ENCODE measurements at regions not wholly inside any gene's neighbourhood (a gene's known extent, or its start where the extent isn't known, plus 50 kb on each side); places are given as distances from the start of the nearest gene placed in this dataset.

DNA sequence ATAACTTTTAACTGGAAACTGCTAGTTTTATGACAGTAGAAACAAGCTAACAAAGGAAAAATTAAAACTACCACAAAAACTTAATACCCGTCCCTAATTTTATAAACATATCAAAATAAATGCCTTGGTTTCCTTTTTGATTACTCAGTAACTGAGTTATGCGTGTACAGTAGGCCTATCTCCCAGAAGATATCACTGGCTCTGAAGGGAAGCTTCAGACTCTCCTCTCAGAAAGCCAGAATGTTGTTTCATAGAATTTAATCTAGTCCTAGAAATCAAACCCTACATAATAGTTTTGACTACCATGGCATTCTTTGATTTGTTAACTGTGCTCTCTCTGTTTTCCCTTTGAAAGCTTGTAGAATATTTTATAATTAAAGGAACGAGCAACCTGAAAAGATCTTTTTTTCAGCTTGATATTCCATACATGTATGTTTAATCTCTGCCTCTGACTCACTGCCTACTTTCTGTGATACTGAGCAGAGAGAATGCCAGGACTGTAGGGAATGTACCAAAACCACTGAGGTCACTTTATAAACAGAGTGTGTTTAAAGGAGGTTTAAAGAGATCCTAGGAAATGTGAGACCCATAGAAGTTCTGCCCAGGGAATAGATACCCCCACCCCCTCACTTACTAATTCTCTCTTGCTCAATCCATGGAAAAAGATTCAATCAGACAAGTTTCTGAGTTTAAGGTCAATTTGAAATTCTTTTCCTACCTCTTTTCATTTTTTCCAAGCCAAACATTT is 311.5 kb downstream of the HDGFL1 start:
- Mint-ChIP-seq H3K27ac (no peak overlapping the region), H3K4me3 (no peak overlapping the region), H3K9me3 (no peaks in the 10 kb centered on the region), H3K36me3 (ENCODE audit: low read depth) (no peaks in the 10 kb centered on the region), H3K27me3 (no peaks in the 10 kb centered on the region), H3K4me1 (ENCODE audit: low read depth) (no peaks in the 10 kb centered on the region)
- no peak for DNase-seq

DNA sequence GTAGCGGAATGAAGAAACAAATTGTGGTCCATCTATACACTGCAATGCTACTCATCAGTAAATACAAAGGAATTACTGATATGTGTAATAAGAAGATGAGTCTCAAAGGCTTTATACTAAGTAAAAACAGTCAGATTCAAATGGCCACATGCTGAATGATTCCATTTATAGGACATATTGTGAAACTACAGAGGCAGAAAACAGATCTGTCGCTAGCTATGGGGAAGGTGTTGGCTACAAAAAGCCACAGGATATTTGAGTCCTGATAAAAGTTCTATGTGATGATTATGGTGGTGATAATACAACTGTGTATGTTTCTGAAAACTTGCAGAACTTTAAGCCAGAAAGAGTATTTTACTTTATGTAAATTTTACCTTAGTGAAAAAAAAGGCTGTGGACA is 313.2 kb downstream of the HDGFL1 start:
- no peaks in the 10 kb centered on the region for H3K4me1 Mint-ChIP-seq (ENCODE audit: low read depth)

DNA sequence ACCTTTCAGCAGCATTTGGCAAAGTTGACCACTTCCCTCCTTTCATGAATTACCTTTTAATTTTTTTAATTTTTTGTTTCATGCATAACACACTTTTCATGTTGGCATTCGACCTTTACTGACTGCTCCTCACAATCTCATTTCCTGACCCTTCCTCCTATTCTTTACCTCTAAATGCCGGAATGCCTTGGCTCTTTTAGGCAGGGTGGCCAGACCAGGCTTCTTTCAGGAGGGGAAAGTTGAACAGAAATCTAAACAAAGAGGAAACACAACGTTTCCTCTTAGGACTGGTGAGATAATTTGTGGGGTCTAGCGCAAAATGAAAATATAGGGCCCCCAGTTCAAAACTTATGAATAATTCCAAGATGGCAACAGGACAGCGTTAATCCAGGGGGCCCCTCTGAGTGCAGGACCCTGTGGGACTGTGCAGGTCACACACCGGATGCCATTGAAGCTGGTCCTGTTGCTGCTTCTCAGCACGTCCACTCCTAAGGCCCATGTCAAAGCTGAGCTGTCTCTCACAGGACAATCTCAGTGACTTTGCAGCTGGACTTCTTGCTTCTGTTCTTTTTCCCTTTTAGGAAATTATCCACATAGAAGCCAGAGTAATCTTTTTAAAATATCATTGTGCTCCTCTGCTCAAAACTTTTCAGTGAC is 313.8 kb downstream of the HDGFL1 start:
- no peaks in the 10 kb centered on the region for H3K36me3 Mint-ChIP-seq (ENCODE audit: low read depth)

More for the DNA sequence above, 313.2 kb downstream of the HDGFL1 start:
- no peaks in the 10 kb centered on the region for H3K27me3 Mint-ChIP-seq
- no peak for DNase-seq
- peaks cover 4% of the 10 kb centered on the region for H3K9me3 Mint-ChIP-seq
- no peaks in the 10 kb centered on the region for H3K36me3 Mint-ChIP-seq (ENCODE audit: low read depth)
- H3K27ac Mint-ChIP-seq: no peak overlapping the region
- H3K4me3 Mint-ChIP-seq: no peak overlapping the region

DNA sequence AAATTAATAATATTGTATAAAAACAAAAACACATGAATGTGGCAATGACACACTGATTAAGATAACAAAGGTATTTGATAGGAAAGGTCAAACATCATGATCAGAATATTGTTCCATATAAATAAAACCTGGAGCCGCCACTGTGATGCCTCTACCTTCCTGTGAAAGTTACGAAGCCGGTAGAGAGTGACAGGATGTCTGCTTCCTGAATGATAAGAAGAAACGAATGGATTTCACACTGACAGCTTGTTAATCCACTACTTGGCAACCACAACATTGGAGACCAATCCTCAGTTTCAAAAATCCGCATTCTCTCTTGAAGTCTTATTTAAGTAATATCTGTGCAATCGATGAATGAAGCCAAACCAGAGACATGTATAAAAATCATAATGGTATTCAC is 315.1 kb downstream of the HDGFL1 start:
- H3K4me1 Mint-ChIP-seq (ENCODE audit: low read depth): no peaks in the 10 kb centered on the region
- DNase-seq: no peak
- H3K27me3 Mint-ChIP-seq: no peaks in the 10 kb centered on the region
- H3K9me3 Mint-ChIP-seq: peaks cover 4% of the 10 kb centered on the region
- no peak overlapping the region for H3K4me3 Mint-ChIP-seq
- no peak overlapping the region for H3K27ac Mint-ChIP-seq
- H3K36me3 Mint-ChIP-seq (ENCODE audit: low read depth): no peaks in the 10 kb centered on the region

More for the DNA sequence above, 313.8 kb downstream of the HDGFL1 start:
- H3K27me3 Mint-ChIP-seq: no peaks in the 10 kb centered on the region
- no peak for DNase-seq
- H3K4me1 Mint-ChIP-seq (ENCODE audit: low read depth): no peaks in the 10 kb centered on the region
- peaks cover 4% of the 10 kb centered on the region for H3K9me3 Mint-ChIP-seq
- no peak overlapping the region for H3K4me3 Mint-ChIP-seq
- H3K27ac Mint-ChIP-seq: no peak overlapping the region

DNA sequence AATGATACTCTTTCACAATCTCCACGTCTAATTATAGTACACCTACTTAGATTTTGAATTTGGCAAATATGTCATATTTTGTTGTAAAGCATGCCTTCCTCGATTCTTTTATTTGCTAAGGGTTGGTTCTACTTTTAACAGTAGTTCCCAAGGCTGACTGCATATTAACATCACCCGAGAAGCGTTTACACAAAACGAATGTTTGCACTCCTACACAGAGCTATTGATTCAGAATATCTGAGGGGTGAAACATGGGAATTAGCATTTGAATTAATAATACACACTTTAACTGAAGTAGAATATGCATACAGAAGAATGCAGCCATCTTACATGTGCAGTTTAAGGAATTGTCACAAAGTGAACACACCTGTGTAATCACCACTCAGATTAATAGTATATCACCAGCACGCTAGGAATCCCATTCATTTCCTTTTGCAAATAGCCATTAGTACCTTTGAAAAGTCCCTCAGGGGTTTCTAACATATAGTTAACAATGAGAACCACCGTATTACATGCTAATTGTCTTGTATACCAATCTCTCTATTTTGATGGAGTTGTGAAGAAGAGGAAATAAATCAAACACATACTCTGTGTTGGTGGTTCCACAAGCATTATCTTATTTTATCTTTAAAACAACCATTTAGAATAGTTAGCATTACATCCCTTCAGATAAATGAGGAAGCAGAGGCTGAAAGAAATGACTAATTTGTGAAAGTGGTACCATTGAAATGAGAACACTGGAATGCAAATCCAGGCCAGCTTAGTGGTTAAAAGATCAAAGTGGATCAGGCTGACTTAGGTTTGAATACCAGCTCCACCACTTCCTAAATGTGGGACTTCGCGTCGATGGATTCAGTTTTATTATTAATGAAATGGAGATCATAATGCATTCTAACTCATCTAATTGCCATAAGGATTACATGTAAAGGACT is 317.6 kb downstream of the HDGFL1 start:
- Mint-ChIP-seq H3K9me3 (peaks cover 4% of the 10 kb centered on the region), H3K36me3 (ENCODE audit: low read depth) (no peaks in the 10 kb centered on the region), H3K4me3 (no peak overlapping the region), H3K4me1 (ENCODE audit: low read depth) (no peaks in the 10 kb centered on the region), H3K27ac (no peak overlapping the region), H3K27me3 (no peaks in the 10 kb centered on the region)
- no peak for DNase-seq

DNA sequence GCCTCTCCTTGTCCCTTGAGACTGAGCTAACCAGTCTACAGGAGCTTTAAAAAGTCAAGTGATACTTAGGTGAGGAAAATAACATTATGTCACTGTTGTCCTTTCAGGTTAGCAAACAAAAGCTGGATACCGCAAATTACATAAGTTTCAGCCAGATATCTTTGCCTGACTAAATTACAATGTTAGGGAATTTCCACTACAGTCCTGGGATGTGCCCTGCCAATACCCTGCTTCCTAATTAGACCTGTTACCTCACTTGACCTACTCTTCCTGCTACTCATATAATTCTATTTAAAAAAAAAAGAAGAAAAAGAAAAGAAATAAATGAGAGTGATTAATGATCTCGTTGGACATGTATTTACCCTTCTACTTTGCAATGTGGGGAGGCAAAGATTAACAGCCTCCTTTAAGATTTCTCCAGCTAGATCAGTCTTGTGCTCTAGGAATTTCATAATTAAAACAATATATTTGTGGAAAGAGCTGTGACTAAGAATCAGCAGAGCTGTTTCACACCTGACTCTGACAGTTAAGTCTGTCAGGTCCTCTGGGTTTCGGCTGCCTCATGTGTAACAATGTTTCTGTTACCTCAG is 318.9 kb downstream of the HDGFL1 start:
- Mint-ChIP-seq H3K27me3 (no peaks in the 10 kb centered on the region), H3K4me1 (ENCODE audit: low read depth) (no peaks in the 10 kb centered on the region), H3K27ac (no peak overlapping the region), H3K36me3 (ENCODE audit: low read depth) (no peaks in the 10 kb centered on the region), H3K9me3 (peaks cover 4% of the 10 kb centered on the region), H3K4me3 (no peak overlapping the region)
- DNase-seq: no peak

DNA sequence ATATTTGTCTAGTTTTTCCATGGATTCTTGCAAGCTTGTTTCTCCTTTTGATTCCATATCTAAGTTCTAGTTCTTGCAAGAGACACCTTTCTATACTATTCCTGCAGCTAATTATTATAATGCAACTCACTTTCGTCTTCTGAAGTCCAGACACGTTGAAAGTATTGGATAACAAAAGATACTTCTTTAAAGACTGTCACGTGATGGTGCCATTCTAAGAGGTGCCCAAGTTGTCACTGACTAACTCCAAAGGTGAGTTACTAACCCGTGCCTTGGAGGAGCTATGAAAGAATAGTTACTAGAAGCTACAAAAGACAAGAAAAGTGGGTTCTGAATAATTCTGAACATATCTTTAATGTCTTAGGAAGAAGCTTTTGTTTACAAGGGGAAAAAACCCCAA is 322.6 kb downstream of the HDGFL1 start:
- Mint-ChIP-seq H3K4me1 (ENCODE audit: low read depth) (no peaks in the 10 kb centered on the region), H3K4me3 (no peak overlapping the region), H3K9me3 (no peaks in the 10 kb centered on the region), H3K36me3 (ENCODE audit: low read depth) (no peaks in the 10 kb centered on the region), H3K27ac (no peak overlapping the region), H3K27me3 (no peaks in the 10 kb centered on the region)
- DNase-seq: no peak

DNA sequence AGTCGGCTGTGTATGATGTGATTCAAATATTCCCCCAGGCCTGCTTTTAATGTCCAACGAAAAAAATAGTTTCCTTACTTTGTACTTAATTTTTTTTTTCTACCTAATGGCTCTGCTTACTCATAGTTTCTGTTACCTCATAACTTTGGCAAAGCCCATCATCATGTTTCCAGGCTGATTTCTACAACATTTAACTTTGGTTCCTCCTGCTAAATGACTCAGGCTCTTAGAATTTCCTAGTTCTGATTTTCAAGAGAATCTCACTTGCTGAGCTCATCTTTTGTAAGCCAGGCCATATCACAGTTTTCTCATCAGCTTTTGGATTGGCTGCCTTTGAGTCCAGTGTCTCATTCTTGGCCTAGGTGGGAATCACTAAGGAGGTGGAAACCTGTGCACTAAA is 323.1 kb downstream of the HDGFL1 start:
- DNase-seq: no peak
- Mint-ChIP-seq H3K27ac (no peak overlapping the region), H3K27me3 (no peaks in the 10 kb centered on the region), H3K4me1 (ENCODE audit: low read depth) (no peaks in the 10 kb centered on the region), H3K9me3 (no peaks in the 10 kb centered on the region), H3K36me3 (ENCODE audit: low read depth) (no peaks in the 10 kb centered on the region), H3K4me3 (no peak overlapping the region)

DNA sequence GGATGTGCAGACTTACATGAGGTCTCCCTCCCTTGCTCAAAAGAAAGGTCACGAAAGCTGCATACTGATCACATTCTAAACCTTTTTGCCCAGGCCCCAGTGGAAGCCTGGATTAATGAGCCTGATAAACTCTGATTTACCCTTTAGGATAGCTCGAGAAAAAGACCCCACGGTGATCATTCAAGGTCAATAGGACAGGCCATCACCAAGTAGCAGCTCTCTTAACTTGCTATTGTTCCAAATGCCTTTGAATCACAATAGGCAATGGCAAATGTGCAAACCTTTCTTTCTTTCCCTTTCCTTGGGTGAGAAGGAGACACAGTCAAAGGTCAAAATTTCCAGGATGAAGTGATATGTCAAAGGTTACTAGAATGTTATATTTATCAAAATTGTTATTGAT is 327.3 kb downstream of the HDGFL1 start:
- Mint-ChIP-seq H3K36me3 (ENCODE audit: low read depth) (no peaks in the 10 kb centered on the region), H3K27me3 (no peaks in the 10 kb centered on the region), H3K9me3 (no peaks in the 10 kb centered on the region), H3K4me3 (no peak overlapping the region), H3K27ac (no peak overlapping the region), H3K4me1 (ENCODE audit: low read depth) (no peaks in the 10 kb centered on the region)
- no peak for DNase-seq

DNA sequence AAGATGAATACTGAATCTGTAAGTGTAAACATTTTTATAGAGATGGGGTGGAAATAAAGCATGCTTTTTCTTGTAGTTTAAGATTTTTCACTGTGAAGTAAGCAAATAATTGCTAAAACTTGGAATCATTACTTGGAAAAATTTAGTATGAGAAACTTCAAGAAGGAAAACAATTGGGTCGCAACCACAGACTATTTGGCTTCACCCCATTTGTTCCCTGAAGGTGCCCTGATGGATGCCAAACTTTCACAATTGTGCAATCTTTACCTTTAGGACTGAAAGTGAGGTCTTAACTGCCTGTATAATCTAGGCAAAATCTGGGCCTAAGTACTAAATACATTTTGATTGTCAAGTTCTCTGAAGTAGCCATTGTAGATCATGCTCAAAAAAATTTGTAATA is 330.1 kb downstream of the HDGFL1 start:
- no peaks in the 10 kb centered on the region for H3K27me3 Mint-ChIP-seq
- no peak for DNase-seq
- H3K4me1 Mint-ChIP-seq (ENCODE audit: low read depth): no peaks in the 10 kb centered on the region
- no peaks in the 10 kb centered on the region for H3K36me3 Mint-ChIP-seq (ENCODE audit: low read depth)
- H3K27ac Mint-ChIP-seq: no peak overlapping the region
- no peak overlapping the region for H3K4me3 Mint-ChIP-seq
- no peaks in the 10 kb centered on the region for H3K9me3 Mint-ChIP-seq

DNA sequence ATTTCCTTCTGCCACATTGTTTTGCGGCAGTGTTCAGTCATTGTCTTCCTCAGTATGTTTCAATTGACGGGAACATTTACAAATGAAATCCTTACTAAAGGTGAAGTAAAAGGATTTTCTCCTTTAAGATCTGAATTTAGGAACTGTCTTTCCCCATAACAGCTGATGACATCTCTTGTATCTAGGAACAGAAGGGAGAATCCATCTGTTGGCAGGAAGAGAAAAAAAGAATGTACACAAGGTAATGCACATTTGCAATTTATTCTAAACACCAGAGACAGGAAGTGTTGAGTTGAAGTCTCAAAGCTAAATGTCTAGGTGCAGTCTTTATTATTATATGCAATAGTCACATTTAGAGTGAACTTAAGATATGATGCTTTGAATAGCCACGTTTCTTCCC is 334.5 kb downstream of the HDGFL1 start:
- no peaks in the 10 kb centered on the region for H3K36me3 Mint-ChIP-seq (ENCODE audit: low read depth)
- no peak for DNase-seq
- H3K9me3 Mint-ChIP-seq: no peaks in the 10 kb centered on the region
- H3K27me3 Mint-ChIP-seq: no peaks in the 10 kb centered on the region
- H3K4me3 Mint-ChIP-seq: no peak overlapping the region
- H3K4me1 Mint-ChIP-seq (ENCODE audit: low read depth): no peaks in the 10 kb centered on the region
- H3K27ac Mint-ChIP-seq: no peak overlapping the region

DNA sequence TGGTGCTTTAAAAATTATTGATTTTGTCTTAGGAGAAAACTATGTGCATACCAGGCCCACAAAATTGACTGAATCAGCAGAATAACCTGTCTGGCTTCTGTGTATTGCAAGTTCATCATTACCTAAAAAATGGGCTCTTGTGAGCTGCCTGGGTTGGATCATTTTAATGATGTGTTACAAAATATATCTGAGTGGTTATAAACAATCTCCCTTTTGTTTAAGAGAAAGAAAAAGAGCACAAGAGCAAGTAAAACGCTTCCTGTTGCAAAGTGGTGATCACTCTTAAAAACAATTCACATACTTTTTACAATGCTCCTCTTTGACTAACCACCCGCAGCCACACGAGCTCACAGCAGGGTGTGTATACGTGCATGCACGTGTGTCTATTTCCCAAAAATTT is 335.1 kb downstream of the HDGFL1 start:
- Mint-ChIP-seq H3K27ac (no peak overlapping the region), H3K4me1 (ENCODE audit: low read depth) (no peaks in the 10 kb centered on the region), H3K9me3 (peaks cover 3% of the 10 kb centered on the region), H3K36me3 (ENCODE audit: low read depth) (no peaks in the 10 kb centered on the region), H3K4me3 (no peak overlapping the region), H3K27me3 (no peaks in the 10 kb centered on the region)
- DNase-seq: no peak

DNA sequence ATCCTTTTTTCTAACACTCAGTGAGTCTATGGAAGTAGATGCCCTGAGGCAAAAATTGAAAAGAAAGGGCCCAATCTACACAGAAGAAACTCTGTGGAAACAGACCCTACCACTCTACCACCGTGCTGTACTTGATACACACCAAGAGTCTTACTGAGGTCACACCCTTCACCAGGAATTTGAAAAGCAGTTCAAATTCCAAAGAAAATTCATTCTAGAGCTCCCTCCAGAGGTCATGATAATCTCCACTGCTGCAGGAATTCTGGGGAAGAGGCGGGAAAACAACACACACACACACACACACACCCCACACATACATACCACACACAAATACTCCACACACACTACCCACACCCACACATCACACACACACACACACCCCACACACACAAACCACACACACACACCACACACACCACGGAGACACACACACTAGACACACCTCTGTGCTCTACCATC is 336.8 kb downstream of the HDGFL1 start:
- H3K9me3 Mint-ChIP-seq: peaks cover 3% of the 10 kb centered on the region
- H3K4me1 Mint-ChIP-seq (ENCODE audit: low read depth): no peaks in the 10 kb centered on the region
- H3K27ac Mint-ChIP-seq: no peak overlapping the region
- H3K36me3 Mint-ChIP-seq (ENCODE audit: low read depth): no peaks in the 10 kb centered on the region
- no peaks in the 10 kb centered on the region for H3K27me3 Mint-ChIP-seq
- H3K4me3 Mint-ChIP-seq: no peak overlapping the region
- no peak for DNase-seq

DNA sequence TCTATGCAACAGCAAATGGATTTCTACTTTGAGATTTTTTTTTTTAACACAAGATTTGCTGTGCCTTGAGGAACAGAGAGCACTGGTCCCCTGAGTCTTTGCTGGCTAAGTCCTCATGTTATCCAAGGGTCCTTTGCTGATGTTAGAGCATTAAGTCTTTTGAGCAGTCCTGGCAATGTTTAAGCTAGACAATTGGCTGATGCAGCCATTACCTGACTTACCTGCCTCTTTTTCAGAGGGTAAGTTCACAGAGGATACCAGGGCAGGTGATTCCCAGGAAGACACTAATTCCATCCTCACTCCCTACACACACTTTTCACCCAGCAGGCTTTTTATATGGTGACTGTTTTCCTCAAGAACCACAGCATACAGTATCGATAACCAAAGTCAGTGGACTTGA is 337.7 kb downstream of the HDGFL1 start:
- peaks cover 3% of the 10 kb centered on the region for H3K9me3 Mint-ChIP-seq
- DNase-seq: no peak
- H3K36me3 Mint-ChIP-seq (ENCODE audit: low read depth): no peaks in the 10 kb centered on the region
- no peaks in the 10 kb centered on the region for H3K4me1 Mint-ChIP-seq (ENCODE audit: low read depth)
- H3K4me3 Mint-ChIP-seq: no peak overlapping the region
- no peak overlapping the region for H3K27ac Mint-ChIP-seq
- no peaks in the 10 kb centered on the region for H3K27me3 Mint-ChIP-seq
